Renal pelvis (tissue), 1 donor: ENCODE measurements at regions not wholly inside any gene's neighbourhood (a gene's known extent, or its start where the extent isn't known, plus 50 kb on each side); places are given as distances from the start of the nearest gene placed in this dataset.

ENCODE experiments used
- DNase-seq: peaks from one replicate; pipeline ENCODE4 v3.0.0-alpha.2; 2013

DNA sequence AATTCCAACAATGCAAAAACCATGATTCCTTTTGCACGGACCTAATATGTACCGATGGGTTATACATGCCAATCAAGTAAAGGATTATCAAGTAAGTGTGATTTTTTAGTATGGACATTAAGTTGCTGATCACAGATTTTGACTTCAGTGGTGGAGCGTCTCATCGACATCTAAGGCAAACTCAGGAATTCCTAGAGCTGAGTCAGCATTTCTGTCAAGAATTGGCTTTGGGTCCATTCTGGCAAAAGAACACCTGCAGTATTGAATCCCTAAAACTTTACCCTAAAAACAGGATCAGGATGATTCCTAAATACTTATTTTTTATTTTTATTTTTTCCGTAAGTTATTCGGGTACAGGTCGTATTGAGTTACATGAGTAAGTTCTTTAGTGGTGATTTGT is 83.6 kb downstream of the HPGD start:
- no peak for DNase-seq

DNA sequence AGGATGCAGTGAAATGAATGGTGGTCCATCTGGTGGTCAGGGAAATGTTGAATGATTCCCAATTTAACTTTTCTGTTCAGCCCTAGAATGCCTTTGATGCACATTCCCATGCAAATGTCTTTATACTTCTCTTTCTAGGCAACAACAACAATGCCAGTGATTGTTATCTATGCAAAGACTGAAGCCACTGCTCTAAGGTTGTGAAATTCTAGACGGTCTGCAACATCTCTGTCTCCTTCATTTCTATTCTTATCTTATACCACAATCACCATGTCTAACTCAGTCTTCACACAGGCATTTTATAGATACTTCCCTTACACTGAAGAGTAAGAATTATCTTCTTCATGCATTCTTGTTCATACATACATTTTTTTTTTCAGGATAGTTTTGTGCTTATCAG is 84.5 kb downstream of the HPGD start:
- no peak for DNase-seq

DNA sequence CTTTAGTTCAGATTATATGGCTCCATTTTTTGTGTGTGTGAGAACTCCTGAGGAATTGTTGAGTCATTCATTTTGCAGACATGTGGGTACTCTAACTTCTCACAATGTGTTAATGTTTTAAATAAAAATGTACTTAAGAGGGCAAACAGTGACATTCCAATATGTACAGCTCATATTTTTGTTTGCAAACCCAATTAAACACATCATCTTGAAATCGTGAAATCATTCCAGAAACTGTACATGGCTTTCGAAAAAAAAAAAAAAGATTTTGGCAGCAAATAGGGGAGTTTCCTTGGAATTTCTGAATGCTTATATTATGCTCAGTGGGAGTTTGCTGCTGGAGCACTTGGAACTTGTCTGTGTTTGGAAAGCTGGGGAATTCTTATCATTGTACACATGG is 85.0 kb downstream of the HPGD start:
- no peak for DNase-seq

DNA sequence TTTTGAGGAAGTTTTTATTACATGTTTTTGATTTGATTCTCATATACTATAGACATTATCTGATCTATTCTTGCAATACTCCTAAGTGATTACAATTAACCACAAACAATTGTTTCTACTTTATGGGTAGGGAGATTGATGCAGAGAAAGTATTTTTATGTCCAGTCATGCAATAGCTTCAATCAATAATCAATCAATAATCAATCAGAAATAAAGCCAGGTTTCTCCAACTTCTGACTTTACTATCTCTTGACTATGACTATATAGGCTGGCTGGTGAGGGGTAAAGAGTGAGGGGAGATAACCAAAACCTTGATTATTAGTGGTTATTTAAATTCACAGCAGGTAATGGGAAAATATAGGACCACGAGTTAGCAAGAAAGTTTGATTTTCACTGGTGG is 85.9 kb downstream of the HPGD start:
- DNase-seq = no peak

DNA sequence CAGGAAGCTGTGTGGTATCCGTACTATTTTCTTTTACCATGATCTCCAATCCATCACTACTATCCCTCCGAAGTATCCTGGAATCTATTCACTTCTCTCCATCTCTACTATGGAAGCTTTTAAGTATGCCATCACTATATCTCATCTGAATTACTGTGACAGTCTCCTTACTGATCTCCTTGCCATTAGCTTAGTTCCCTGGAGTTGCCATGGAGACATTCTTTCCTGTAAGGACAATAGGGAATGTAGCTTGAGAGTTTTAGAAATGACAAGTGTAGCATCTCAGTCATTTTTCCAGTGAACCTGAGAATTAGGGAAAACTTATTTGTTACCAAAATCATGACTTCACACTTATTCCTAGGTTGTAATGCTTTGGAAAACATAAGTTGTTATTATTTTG is 86.3 kb downstream of the HPGD start:
- no peak for DNase-seq

DNA sequence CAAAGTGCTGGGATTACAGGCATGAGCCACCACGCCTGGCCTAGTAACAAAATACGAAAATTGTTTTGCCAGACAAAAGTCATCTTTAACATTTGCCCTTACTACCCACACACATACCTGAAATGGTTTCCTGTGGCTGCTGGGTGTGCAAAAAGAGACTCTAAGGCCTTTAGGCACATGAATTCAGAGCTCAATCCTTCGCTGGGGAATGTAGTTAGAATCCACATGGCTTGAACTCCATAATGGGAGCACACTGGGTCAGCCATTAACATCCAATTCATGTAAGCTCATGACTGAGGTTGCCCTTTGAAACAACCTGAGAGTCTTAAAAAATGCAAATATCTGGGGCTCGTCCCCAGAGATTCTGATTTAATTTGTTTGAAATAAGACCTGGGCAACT is 87.8 kb downstream of the HPGD start:
- DNase-seq = no peak

DNA sequence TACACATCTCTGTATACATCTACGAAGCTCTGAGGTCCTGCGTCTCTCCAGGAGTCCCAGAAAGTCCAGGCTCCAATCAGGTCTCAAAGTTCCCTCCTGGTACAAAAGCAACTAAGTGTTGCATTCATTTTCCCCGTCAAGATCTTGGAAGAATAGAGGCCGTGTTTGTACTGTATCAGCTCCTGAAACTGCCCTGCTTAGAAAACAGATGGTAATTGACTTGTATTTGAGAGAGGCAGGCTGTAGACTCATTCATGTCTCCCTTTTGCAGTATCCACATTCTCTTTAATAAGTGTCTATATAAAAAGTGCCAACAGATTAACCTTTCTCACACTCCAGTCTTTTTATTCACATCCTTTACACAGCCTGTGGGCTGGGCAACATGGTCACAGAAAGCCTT is 91.7 kb downstream of the HPGD start:
- no peak for DNase-seq

DNA sequence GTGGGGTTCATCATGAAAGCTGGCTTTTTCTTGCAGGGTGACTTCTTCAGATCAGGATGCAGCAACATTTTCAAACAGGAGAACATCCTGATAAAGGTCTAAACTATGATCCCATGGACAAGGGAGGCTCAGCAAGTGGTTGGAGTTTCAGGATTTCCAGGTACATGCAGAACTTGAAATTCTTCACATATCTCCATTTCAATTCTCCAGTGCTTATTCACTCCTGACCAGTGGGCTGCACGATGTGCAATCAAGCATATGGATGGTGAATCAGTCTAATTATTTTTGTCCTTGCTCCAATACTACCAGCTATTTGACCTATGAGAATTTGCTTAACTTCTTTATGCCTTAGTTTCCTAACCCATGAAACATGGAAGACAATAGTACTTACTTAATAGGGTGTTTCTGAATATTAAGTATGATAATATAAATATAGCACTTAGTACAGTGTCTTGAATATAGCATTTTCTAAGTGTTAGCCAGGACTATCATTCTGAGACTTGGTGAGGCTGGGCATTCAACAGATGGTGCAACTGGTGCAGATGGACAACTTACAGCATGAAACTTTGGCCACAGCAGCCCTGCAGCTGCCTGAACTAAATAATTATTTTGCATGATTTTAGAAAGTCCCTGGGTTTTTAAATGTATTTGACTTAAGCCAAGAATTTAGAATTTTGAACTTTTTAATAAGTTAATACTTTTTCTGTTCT is 92.4 kb downstream of the HPGD start:
- no peak for DNase-seq

DNA sequence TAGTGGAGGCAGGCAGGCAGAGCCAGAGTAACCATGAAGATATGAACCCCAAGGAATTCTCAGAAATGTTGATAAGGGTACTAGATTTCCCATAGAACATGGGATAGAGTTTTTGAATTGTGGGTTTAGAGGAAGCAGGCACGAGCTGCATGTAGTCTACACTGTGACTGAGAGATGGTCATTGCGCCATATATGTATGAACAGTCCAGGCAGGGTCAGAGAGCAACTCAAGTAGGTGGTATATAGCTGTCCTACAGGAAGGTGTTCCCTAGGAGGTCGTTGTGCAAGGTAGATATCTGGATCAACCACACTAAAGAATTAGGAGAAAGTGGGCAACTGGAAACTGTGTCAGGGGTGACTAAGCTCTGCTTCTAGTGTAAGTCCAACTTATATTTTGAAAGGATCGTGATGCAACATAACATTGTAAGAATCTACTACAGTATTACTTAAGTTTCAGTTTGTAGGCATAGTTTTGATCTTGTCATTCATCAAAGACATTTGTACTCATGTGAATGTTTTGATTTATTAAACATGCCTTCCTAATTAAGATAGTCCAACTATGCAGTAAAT is 94.6 kb downstream of the HPGD start:
- DNase-seq = no peak

DNA sequence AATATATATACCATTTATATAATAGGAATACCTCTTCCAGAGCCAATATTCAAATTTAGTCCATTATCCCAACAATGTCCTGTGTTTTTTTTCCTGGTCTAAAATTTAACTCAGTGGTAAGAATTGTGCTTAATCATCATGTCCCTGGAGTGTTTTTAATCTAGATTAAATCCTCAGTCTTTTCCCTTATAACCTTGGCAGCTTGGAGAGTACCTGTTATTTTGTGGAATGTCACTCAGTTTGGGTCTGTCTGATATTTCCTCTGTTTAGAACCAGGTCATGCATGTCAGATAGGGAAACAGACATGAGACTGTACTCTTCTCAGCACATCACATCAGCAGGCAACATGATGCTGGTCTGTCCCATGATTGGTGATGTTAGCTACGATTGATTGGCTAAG is 96.6 kb downstream of the HPGD start:
- no peak for DNase-seq

DNA sequence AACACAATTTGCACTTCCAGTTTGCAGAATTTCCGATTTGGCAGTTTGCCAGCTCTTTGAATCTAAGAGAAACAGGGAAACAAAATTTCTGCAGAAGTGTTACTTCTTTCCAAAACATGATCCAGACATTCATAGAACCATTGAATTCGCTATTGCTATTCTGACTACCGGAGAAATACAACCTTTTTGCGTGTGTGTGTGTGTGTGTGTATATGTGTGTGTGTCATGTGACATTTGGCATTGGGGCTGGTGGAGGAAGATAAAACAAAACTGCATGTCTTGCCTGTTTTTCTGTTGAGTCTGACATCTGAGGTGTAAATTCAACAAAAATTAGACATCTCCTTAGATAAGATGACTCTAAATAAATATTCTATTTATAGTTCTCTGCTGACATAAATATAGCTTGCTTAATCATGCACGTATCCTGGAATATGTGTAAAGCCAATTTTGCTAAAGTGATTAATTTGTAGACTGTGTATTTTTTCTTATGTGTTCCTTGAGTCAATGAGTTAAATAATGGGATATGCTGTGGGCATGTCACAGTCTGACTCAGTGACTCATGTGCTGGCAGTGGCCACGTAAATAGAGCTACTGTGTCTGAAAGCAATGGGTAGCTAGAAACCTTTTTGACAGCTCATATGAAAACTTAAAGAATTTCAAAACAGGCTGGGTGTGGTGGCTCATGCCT is 98.9 kb downstream of the HPGD start:
- peak; percentile 9 for DNase-seq

DNA sequence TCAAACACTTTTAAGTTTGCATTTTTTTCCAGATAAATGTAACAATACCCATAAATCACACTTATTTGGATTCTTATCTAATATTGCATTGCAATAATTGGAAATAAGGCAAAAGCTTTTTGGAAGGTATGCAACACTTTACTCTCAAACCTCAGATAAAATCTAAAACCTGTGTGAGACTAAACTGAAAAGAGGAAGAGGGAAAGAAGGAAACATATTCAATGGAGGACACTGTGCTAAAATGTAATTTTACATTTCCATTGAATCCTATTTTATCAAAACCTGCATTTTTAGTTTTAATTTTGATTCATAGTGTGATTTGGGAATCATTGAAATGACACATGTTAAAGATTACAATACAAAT is 99.4 kb downstream of the HPGD start:
- no peak for DNase-seq

DNA sequence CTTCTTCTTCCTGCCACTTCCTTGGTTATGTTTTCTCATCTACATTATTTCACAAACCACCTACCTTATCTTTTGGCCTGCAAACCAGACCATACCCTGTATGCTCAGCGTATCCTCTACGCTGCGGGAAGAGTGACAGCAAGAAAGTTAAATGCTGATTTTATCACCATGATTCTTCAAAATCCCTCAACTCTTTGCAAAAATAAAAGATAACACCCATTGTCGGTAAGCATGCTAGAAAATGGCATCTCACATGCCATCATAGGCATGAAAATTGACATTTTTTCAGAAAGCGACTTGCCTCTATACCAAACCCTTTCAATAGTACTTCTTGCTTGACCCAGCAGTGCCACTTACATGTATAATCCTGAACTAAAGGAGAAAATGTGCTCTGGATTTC is 102.0 kb downstream of the HPGD start:
- no peak for DNase-seq

DNA sequence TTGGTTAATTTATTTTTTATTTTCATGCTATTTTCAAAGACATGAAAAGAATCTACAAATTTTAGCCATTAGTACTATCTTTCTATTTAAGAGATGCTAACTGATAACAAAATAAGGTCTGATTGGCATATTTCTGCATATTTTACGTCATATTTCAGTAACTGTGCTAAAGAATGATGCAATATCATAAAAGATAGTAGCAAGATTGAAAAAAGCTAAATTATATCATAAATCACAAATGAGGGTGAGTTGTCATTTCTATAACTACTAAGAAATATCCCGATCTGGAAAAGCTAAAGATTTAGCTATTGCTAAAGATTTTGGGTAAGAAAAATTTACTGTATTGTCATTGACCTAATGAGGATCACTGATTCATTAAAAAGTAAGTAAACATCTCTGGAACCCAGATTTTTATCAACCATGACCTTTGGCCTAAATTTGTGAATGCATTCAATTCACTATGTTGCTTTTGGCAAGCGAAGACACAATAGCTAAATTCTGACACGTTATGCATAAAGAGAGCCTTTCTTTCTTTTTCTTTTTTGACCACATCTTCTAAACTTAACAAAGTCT is 103.6 kb downstream of the HPGD start:
- no peak for DNase-seq

DNA sequence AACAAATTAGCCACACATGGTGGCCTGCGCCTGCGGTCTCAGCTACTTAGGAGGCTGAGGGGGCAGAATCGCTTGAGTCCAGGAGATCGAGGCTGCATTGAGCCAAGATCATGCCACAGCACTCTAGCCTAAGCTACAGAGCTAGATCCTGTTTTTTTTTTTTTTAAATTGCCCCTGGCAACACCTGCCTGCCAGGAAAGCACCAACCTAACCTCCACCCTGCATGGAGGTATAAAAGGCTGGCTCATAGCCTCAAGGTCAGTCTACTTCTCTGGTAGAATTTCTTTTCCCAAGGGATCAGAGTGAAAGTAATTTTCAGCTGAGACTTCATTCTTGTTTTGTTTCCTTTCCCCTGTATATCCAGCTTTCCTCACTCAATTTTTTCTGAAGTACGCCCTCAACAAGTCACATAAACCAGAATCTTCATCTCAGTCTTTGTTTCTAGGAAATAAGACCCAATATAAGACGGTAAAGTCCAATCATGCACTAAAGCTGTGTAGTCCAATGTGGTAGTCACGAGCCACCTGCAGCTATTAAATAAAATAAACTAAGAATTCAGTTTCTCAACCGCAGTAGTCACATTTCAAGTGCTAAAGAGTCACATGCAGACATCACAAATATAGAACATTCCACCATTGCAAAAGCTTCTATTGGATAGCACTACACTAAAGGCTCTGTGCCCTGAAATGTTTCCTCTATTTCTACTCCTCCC is 113.3 kb downstream of the HPGD start:
- DNase-seq = no peak

DNA sequence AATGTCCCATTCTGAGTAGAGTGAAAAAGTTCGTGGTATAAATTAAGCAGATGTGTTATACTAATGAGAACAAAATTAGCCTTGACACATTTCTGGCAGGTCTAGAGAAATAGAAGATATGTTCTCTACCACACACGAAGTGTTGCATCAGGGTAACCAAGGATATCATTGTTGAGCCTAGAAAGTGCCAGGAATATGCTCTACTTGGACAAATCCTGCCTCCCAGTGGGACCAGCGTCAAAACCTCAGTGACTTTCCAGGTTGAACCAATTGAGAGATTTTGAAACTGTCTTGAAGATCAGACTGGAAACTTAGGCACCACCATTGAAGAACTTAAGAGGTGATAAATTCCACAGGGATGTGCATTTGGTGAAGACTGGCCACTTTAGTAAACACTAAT is 115.9 kb downstream of the HPGD start:
- DNase-seq = no peak

DNA sequence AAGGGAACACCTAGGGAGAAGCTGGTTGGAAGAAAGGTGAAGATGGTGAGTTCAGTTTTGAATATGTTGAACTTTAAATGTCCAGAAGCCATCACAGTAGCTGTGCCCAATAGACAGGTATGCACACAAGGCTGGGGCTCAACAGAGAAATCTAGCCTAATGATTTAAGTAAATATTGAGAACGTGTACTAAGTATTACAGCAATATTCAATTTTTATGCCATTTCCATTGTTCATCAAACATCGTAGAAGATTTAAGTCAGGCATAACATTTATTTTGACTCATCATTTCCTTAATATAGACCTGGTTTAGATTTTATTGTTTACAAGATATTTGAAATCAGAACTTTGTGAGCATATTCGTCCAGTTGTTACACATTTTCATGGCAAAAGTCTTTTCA is 116.4 kb downstream of the HPGD start:
- DNase-seq = no peak

DNA sequence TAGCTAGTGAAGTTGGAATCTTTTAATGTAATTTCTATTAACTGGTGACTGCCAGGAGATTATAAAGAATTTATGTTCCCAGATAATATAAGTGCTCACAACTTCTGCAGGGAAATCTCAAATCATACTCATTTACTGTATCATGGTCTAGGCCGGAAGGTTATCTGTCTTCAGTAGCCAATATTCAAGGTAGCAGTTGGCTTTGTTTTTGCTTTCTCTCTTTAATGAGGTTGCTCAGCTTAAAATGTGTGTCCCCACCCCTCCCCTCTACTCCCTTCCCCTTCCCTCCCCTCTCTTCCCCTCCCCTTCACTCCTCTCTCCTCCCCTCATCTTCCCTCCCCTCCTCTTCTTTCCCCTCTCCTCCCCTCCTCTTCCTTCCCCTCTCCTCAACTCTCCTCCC is 117.6 kb downstream of the HPGD start:
- DNase-seq = no peak

DNA sequence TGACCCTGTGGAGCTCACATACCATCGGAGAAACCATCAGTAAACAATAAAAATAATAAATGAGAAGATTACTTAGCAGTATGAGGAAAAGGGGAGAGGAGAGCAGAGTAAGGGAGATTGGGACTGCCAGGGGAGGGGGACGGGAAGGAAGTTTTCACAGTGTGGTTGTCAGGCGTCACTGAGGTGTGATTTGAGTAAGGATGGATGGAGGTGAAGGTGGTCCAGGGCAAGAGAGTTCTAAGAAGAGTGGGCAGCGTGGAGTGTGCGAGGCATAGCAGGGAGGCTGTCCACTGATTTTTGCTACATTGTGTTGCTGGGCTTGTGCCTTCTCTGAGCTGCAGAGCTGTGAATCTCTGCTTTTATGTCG is 119.1 kb downstream of the HPGD start:
- DNase-seq = no peak

DNA sequence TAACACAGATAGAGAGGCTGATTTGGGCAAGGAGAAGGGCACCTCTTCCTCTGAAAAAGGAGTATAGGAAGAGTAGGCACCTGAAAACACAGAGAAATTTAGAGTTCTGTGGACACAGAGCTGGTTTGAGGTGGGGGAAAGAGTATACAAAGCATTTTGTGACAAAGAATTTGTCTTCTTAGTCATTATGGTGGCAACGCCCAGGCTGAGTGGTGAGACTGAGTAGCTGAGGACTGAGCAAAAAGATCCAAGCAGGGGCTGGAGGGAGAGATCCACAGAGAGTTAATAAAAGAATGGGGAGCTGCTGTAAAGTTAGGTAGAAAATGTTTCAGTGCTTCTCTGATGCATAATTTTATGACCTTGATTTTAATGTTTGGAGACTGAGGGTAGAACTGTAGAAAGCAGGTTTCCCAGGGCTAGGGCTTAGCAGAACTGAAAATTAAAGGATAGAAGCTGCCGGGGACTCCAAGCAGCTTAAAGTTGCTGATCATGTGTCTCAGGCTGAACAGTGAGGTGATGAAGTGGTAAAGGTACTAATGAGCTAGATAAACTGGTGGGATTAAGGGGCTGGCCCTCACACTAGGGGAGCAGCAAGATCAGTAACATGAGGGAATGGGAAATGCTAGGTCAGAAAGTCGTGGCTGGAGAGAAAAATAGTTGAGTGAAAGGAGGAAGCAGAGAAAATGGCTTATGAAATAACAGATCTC is 118.9 kb downstream of the CEP44 start:
- no peak for DNase-seq

DNA sequence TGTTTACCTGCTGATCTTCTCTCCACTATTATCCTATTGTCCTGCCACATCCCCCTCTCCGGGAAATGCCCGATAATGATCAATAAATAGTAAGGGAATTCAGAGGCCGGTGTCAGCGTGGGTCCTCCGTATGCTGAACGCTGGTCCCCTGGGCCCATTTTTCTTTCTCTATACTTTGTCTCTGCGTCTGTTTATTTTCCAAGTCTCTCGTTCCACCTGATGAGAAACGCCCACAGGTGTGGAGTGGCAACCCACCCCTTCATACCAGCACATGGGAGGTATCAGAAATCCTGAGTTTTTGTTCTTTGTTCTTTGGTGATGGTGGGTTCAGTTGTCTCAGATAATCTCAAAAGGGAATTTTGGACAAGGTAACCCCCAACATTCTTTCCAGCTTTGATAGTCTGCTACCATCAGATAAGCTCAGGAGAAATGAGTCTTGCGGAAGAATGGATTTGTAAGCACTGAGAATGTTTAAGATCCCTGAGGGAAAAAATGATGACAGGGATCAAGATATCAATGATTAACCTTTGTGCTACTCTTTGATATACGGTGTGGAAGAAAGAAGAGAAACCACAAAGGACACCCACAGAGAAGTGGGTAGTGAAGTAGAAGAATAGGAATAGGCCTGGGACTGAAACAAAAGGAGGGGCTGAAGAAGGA is 117.9 kb downstream of the CEP44 start:
- DNase-seq = no peak
